Adipocyte (in vitro differentiated cells): ENCODE measurements at regions not wholly inside any gene's neighbourhood (a gene's known extent, or its start where the extent isn't known, plus 50 kb on each side); places are given as distances from the start of the nearest gene placed in this dataset.
"Not testable (repeated sequence)": the region's sequence is repeated elsewhere in the genome, so short reads cannot be mapped to it uniquely, and the experiment has no call there.

Experiments
- DNase-seq: peaks from one replicate; pipeline ENCODE4 v3.0.0-alpha.2; 2015; ENCODE audit warnings: low read depth
- H3K27me3 ChIP-seq: replicated peaks from 2 replicates; pipeline ENCODE4 v1.7.0; 2013; ENCODE audit warnings: mild to moderate bottlenecking, low read length, moderate library complexity; ENCODE audit not compliant: control insufficient read depth, insufficient read depth
- H3K36me3 ChIP-seq: 2 replicates; pipeline ENCODE4 v1.7.0; 2013; ENCODE audit warnings: low read length, mild to moderate bottlenecking, moderate library complexity; ENCODE audit not compliant: control insufficient read depth, insufficient read depth, severe bottlenecking
- H3K4me1 ChIP-seq: 2 replicates; pipeline ENCODE4 v1.7.0; 2013; ENCODE audit warnings: mild to moderate bottlenecking, low read length, moderate library complexity; ENCODE audit not compliant: control insufficient read depth, insufficient read depth
- H3K4me3 ChIP-seq: 2 replicates; pipeline ENCODE4 v1.7.0; 2013; ENCODE audit warnings: mild to moderate bottlenecking, low read length, moderate library complexity
- H3K9ac ChIP-seq: 2 replicates; pipeline ENCODE4 v1.7.0; 2013; ENCODE audit warnings: mild to moderate bottlenecking, low read length, moderate library complexity
- H3K9me3 ChIP-seq: 2 replicates; pipeline ENCODE4 v1.7.0; 2013; ENCODE audit warnings: mild to moderate bottlenecking, low read length, moderate library complexity; ENCODE audit not compliant: control insufficient read depth

GRCh38 chr11:83403691-83404389, 117.7 kb upstream of the CCDC90B start:
- Histone ChIP-seq H3K36me3 (no peaks in the 10 kb centered on the region), H3K9me3 (no peaks in the 10 kb centered on the region), H3K4me1 (peaks cover 3% of the 10 kb centered on the region), H3K4me3 (no peak overlapping the region), H3K27me3 (no peaks in the 10 kb centered on the region), H3K9ac (no peak overlapping the region)
- DNase-seq, result peak; percentile 48

DNA sequence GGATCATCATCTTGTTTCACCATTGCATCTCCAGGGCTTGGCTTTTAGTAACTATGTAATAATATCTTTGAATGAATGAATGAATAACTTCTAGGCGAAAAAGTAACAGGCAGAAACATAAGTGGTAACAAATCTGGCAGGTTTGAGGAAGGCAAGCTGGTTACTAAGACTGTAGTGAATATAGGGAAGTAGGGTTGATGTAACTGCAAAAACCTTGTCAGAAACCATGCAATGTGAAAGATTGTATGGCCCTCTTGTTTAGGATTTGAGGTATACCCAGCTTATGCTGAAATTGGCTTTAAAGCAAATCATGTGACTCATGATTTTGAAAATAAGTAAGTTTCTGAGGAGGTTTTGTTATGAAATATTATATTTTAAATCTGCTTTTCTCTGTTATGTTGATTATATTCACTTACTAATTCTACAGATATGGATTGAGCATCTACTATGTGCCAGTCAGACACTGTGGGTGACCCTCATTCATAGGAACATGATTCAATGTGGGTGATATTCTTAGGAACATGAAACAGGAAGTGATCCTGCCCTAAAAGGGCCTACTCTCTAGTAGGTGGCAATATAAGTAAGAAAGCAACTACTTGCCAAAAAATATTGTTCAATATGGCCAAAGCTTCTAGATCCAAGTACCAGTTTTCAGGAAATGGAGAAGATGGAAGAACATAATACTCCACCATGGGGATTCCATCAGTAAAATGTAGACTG, 115.5 kb upstream of the CCDC90B start:
- H3K36me3 ChIP-seq, result no peaks in the 10 kb centered on the region
- H3K9ac ChIP-seq, result no peak overlapping the region
- DNase-seq, result no peak

DNA sequence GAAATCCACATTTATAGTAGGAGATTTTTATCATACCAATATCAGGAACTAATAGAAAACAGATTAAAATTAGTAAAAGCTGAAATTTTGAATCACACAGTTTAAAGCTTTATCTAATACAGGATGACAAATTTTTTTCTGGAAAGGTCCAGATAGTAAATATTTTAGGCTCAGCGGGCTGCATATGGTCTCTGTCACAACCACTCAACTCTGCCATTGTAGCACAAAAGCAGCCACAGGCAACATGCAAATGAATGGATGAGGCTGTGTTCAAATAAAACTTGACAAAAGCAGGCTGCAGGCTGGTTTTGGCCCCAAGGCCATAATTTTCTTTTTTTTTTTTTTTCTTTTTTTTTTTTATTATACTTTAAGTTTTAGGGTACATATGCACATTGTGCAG, 108.2 kb upstream of the CCDC90B start:
- Histone ChIP-seq H3K9me3 (peaks cover 4% of the 10 kb centered on the region), H3K4me1 (no peaks in the 10 kb centered on the region)
- no peak for DNase-seq

More for the DNA sequence above, 115.5 kb upstream of the CCDC90B start:
- no peaks in the 10 kb centered on the region for H3K9me3 ChIP-seq
- H3K4me1 ChIP-seq, result peaks cover 3% of the 10 kb centered on the region
- no peak overlapping the region for H3K4me3 ChIP-seq
- no peaks in the 10 kb centered on the region for H3K27me3 ChIP-seq

DNA sequence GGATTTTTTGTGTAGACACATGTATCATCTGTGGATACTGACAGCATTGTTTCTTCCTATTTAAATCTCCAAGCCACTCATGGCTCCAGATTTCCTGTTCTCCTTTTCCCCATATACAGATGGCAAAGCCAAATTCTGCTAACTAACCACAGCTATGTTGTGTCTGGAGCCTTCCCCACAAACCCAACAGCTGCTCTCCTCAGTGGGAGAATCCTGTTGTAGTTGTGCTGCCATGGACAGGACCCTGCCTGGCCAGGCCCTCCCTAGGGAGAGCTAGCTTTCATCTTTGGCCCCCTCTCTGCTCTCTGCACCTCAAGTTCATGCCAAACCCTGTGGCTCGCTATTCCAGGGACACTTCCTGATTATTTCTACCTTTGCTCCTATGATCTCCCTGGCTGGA, 106.4 kb upstream of the CCDC90B start:
- H3K9me3 ChIP-seq, result peaks cover 10% of the 10 kb centered on the region

More for the DNA sequence above, 108.2 kb upstream of the CCDC90B start:
- Histone ChIP-seq H3K4me3 (no peak overlapping the region), H3K36me3 (no peaks in the 10 kb centered on the region), H3K27me3 (no peaks in the 10 kb centered on the region), H3K9ac (no peak overlapping the region)

DNA sequence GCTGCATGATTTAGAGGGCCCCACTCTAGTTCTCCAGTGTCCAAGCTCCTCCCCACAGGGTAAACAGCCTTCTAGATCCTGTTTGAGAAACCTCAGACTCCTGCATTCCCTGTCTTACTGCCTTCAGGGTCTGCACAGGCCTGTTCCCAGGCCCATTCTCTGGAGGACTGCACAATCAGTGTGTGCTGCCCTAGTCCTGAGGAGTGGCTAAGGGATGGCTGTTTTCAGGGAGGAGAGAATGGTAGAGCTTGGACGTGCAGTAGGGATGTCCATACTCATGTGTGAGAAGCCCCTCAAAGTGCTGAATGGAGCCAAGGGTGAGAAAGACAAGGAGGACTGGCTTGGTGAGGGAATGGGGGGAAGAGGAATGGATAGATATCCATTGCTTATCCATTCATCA, 103.8 kb upstream of the CCDC90B start:
- no peaks in the 10 kb centered on the region for H3K4me1 ChIP-seq
- no peak overlapping the region for H3K4me3 ChIP-seq
- no peaks in the 10 kb centered on the region for H3K36me3 ChIP-seq
- H3K9me3 ChIP-seq, result peaks cover 18% of the 10 kb centered on the region
- no peak for DNase-seq
- no peaks in the 10 kb centered on the region for H3K27me3 ChIP-seq
- H3K9ac ChIP-seq, result no peak overlapping the region

More for the DNA sequence above, 106.4 kb upstream of the CCDC90B start:
- Histone ChIP-seq H3K9ac (no peak overlapping the region), H3K27me3 (no peaks in the 10 kb centered on the region), H3K4me1 (no peaks in the 10 kb centered on the region), H3K4me3 (no peak overlapping the region), H3K36me3 (no peaks in the 10 kb centered on the region)
- DNase-seq, result no peak

- not testable (repeated sequence) for H3K36me3 ChIP-seq, H3K9ac ChIP-seq, H3K4me3 ChIP-seq, H3K4me1 ChIP-seq, DNase-seq, H3K27me3 ChIP-seq
- H3K9me3 ChIP-seq, result peaks cover 20% of the 10 kb centered on the region
These were observed 97.7 kb upstream of the CCDC90B start for GRCh38 chr11:83383838-83384237.

DNA sequence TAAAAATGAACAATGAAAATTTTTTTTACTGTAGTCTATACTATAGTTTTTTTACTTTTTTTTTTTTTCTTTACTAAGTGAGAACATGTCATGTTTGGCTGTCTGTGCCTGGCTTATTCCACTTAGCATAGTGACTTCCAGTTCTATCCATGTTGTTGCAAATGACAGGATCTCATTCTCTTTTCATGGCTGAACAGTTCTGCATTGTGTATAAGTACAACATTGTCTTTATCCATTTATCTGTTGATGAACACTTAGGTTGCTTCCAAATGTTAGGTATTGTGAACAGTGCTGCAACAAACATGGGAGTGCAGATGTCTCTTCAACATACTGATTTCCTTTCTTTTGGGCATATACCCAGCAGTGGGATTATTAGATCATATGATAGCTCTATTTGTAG, 88.1 kb upstream of the CCDC90B start:
- Histone ChIP-seq H3K4me1 (no peaks in the 10 kb centered on the region), H3K4me3 (no peak overlapping the region), H3K27me3 (no peaks in the 10 kb centered on the region), H3K36me3 (no peaks in the 10 kb centered on the region), H3K9ac (no peak overlapping the region), H3K9me3 (peaks cover 10% of the 10 kb centered on the region)
- DNase-seq, result no peak

DNA sequence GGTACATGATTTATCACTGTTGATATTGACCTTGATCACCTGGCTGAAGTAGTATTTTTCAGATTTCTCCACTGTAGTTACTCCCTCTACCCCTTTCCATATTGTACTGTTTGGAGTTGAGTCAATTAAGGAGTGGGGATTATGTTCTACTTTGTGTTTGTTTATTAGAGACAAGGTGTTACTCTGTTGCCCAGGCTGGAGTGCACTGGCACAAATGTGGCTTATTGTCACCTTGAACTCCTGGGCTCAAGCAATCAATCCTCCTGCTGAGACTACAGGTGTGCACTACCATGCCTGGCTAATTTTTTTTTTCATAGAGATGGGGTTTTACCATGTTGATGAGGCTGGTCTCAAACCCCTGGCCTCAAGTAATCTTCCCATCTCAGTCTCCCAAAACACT, 85.3 kb upstream of the CCDC90B start:
- no peaks in the 10 kb centered on the region for H3K4me1 ChIP-seq
- H3K36me3 ChIP-seq, result no peaks in the 10 kb centered on the region
- no peak for DNase-seq
- no peaks in the 10 kb centered on the region for H3K27me3 ChIP-seq
- H3K9me3 ChIP-seq, result peaks cover 32% of the 10 kb centered on the region
- no peak overlapping the region for H3K9ac ChIP-seq
- H3K4me3 ChIP-seq, result no peak overlapping the region

DNA sequence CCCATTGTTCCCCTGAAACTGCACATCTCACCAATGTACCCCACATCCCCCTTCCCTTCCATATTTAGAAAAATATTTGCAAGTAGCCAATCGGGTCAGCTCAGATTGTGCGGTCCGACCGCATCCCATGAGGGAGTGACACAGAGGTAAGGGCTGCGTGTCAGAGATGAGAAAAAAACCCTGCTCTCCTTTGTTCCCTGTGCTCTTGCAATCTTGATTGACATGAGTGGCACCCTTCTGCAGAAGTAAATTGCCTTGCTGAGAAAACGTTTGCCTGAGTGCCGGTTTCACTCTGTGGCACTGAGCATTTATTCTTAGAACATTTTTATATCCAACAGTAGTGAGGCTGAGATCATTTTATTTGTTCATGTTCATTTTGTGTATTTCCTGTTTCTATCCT, 81.6 kb upstream of the CCDC90B start:
- Histone ChIP-seq H3K36me3 (no peaks in the 10 kb centered on the region), H3K9me3 (peaks cover 21% of the 10 kb centered on the region), H3K9ac (no peak overlapping the region), H3K4me1 (no peaks in the 10 kb centered on the region), H3K4me3 (no peak overlapping the region), H3K27me3 (no peaks in the 10 kb centered on the region)
- DNase-seq, result no peak

GRCh38 chr11:83364500-83365045, 78.4 kb upstream of the CCDC90B start:
- Histone ChIP-seq H3K27me3 (no peaks in the 10 kb centered on the region), H3K36me3 (no peaks in the 10 kb centered on the region), H3K9ac (no peak overlapping the region), H3K9me3 (peaks cover 21% of the 10 kb centered on the region), H3K4me3 (no peak overlapping the region), H3K4me1 (no peaks in the 10 kb centered on the region)
- DNase-seq, result no peak

- no peak overlapping the region for H3K4me3 ChIP-seq
- no peaks in the 10 kb centered on the region for H3K27me3 ChIP-seq
- H3K4me1 ChIP-seq, result no peaks in the 10 kb centered on the region
- peak; percentile 45 for DNase-seq
- H3K9ac ChIP-seq, result no peak overlapping the region
- H3K36me3 ChIP-seq, result no peaks in the 10 kb centered on the region
- peaks cover 15% of the 10 kb centered on the region for H3K9me3 ChIP-seq
These were observed 77.1 kb upstream of the CCDC90B start for GRCh38 chr11:83363312-83363711.
